ENCODE measurements at regions not wholly inside any gene's neighbourhood (a gene's known extent, or its start where the extent isn't known, plus 50 kb on each side); places are given as distances from the start of the nearest gene placed in this dataset.
"Not testable (repeated sequence)": the region's sequence is repeated elsewhere in the genome, so short reads cannot be mapped to it uniquely, and the experiment has no call there.

- peak; percentile 84 for DNase-seq
These were observed 60.0 kb upstream of the BANK1 start for GRCh38 chr4:101730291-101731117.

GRCh38 chr4:101727238-101727637 lies 63.3 kb upstream of the BANK1 start:
- no peak for DNase-seq

GRCh38 chr4:101724093-101724492 lies 66.4 kb upstream of the BANK1 start:
- no peak for DNase-seq

GRCh38 chr4:101718810-101719209 lies 71.7 kb upstream of the BANK1 start:
- no peak for DNase-seq

- no peak for DNase-seq
These were observed 78.8 kb upstream of the BANK1 start for GRCh38 chr4:101711590-101712260.

- no peak for DNase-seq
These were observed 79.7 kb upstream of the BANK1 start for GRCh38 chr4:101710806-101711205.

- DNase-seq: no peak
These were observed 82.1 kb upstream of the BANK1 start for GRCh38 chr4:101708293-101709039.

GRCh38 chr4:101707596-101707995 lies 82.9 kb upstream of the BANK1 start:
- no peak for DNase-seq

- DNase-seq: no peak
These were observed 83.9 kb upstream of the BANK1 start for GRCh38 chr4:101706535-101707057.

GRCh38 chr4:101701551-101701950 lies 89.0 kb upstream of the BANK1 start:
- no peak for DNase-seq

- peak; percentile 9 for DNase-seq
These were observed 90.9 kb upstream of the BANK1 start for GRCh38 chr4:101699441-101700124.

GRCh38 chr4:101697266-101697665 lies 93.3 kb upstream of the BANK1 start:
- DNase-seq: no peak

GRCh38 chr4:101696276-101697010 lies 94.1 kb upstream of the BANK1 start:
- DNase-seq: no peak

GRCh38 chr4:101695176-101695575 lies 95.4 kb upstream of the BANK1 start:
- DNase-seq: no peak

GRCh38 chr4:101694403-101694802 lies 96.1 kb upstream of the BANK1 start:
- not testable (repeated sequence) for DNase-seq

GRCh38 chr4:101693842-101694398 lies 96.6 kb upstream of the BANK1 start:
- no peak for DNase-seq

- no peak for DNase-seq
These were observed 101.3 kb upstream of the BANK1 start for GRCh38 chr4:101689220-101689619.

GRCh38 chr4:101685126-101685525 lies 105.4 kb upstream of the BANK1 start:
- no peak for DNase-seq

GRCh38 chr4:101682946-101683345 lies 107.6 kb upstream of the BANK1 start:
- no peak for DNase-seq

- DNase-seq: no peak
These were observed 112.3 kb upstream of the BANK1 start for GRCh38 chr4:101678180-101678579.

GRCh38 chr4:101670897-101671296 lies 119.6 kb upstream of the BANK1 start:
- no peak for DNase-seq

GRCh38 chr4:101670370-101670769 lies 120.2 kb upstream of the BANK1 start:
- no peak for DNase-seq
